Spleen (tissue), 11 donors: ENCODE measurements at regions not wholly inside any gene's neighbourhood (a gene's known extent, or its start where the extent isn't known, plus 50 kb on each side); places are given as distances from the start of the nearest gene placed in this dataset.

ENCODE experiments used
- DNase-seq: peaks from one replicate; pipeline ENCODE4 v3.0.0-alpha.2; 2020
- H3K27ac ChIP-seq, 8 donors: fragments of 200-600 bp; sonication (generic) in 7 of 8; 1 replicate in 4 of 8; 2 replicates in 4 of 8; pipeline versions ENCODE4 v1.5.0 to v1.8.0; 2016 to 2021; ENCODE audit warnings: inconsistent platforms in 4 of 8, mild to moderate bottlenecking in 4 of 8, moderate library complexity in 1 of 8
- H3K27me3 ChIP-seq, 7 donors: fragments of 200-600 bp; sonication (generic) in 6 of 7; replicated peaks in 1 of 7; 1 replicate in 4 of 7; 2 replicates in 3 of 7; pipeline versions ENCODE4 v1.5.0 to v1.8.0; 2016 to 2021; ENCODE audit warnings: inconsistent platforms in 3 of 7, mild to moderate bottlenecking in 1 of 7
- H3K36me3 ChIP-seq, 6 donors: fragments of 200-600 bp; sonication (generic) in 5 of 6; 1 replicate in 4 of 6; 2 replicates in 2 of 6; pipeline versions ENCODE4 v1.5.0 to v1.8.0; 2016 to 2021; ENCODE audit warnings: inconsistent platforms in 2 of 6
- H3K4me1 ChIP-seq, 6 donors: fragments of 200-600 bp; sonication (generic) in 5 of 6; 1 replicate in 3 of 6; 2 replicates in 3 of 6; pipeline versions ENCODE4 v1.5.0 to v1.8.0; 2016 to 2021; ENCODE audit warnings: inconsistent platforms in 3 of 6
- H3K4me3 ChIP-seq, 8 donors: fragments of 200-600 bp; sonication (generic) in 7 of 8; 1 replicate in 4 of 8; 2 replicates in 4 of 8; pipeline versions ENCODE4 v1.5.0 to v1.8.0; 2016 to 2021; ENCODE audit warnings: inconsistent platforms in 4 of 8, mild to moderate bottlenecking in 4 of 8, moderate library complexity in 2 of 8
- H3K9me3 ChIP-seq, 8 donors: fragments of 200-600 bp; sonication (generic) in 7 of 8; 1 replicate in 4 of 8; 2 replicates in 4 of 8; pipeline versions ENCODE4 v1.5.0 to v1.8.0; 2016 to 2021; ENCODE audit warnings: inconsistent platforms in 4 of 8
- CTCF ChIP-seq, 11 experiments: fragments of 200-600 bp in 7 of 11; fragments of 450-650 bp in 4 of 11; sonication (generic) in 4 of 11; IDR thresholded peaks in 8 of 11; conservative IDR thresholded peaks in 3 of 11; 1 replicate in 7 of 11; 2 replicates in 4 of 11; pipeline versions ENCODE4 v1.4.0 to v1.8.0; 2016 to 2021; ENCODE audit warnings: antibody characterized with exemption in 11 of 11, inconsistent platforms in 4 of 11, mild to moderate bottlenecking in 1 of 11
- POLR2A ChIP-seq, 3 donors: fragments of 450-650 bp; IDR thresholded peaks; one replicate each; pipeline ENCODE4 v1.5.1; 2017; ENCODE audit warnings: antibody characterized with exemption in 3 of 3, mild to moderate bottlenecking in 1 of 3
- POLR2AphosphoS5 ChIP-seq, 3 donors: sonication (generic); formaldehyde crosslinking; IDR thresholded peaks; one replicate each; pipeline ENCODE4 v1.5.1; 2017; ENCODE audit warnings: antibody characterized with exemption in 3 of 3
- WGBS, 5 donors: extraction: QIAGEN DNeasy Blood & Tissue Kit in 3 of 5; methylation state at CpG; one replicate each; pipeline versions ENCODE4 v1.1.5 to v1.1.7; 2013 to 2018; 5-methylcytosine and 5-hydroxymethylcytosine counted together
- intact Hi-C: fragments of 100-400 bp; cut with DNase I; formaldehyde crosslinking; loops from one replicate; pipeline ENCODE4 v1.15.0; 2023; ENCODE audit warnings: low total_unique reads
- donor health status: healthy with polysubstance abuse.
- donor health status: DM: no; HTN: no; CAD: no; lungs with moderate emphysema.
- donor health status: DM: no; HTN: no; CAD: no.
- donor health status: Bipolar disorder and iron deficiency.
- donor health status: healthy.
- donor health status: DM: no; HTN: no; CAD: no.
- donor health status: DM: yes; HTN: yes; CAD: no.

- 47 to 65% (median 56%) methylated on average over 1 of the region's 1 CpG for WGBS, 5 donors
- H3K4me1 ChIP-seq: no peaks in the 10 kb centered on the region
- no peak for DNase-seq
- no peak for TF ChIP-seq POLR2A (IDR thresholded peaks at IDR 0.05)
- TF ChIP-seq CTCF (IDR thresholded peaks at IDR 0.05 in 8 of 11, conservative IDR thresholded peaks at IDR 0.05 in 3 of 11): no peak
- no peak for TF ChIP-seq POLR2AphosphoS5 (IDR thresholded peaks at IDR 0.05)
- H3K9me3 ChIP-seq: no peaks in the 10 kb centered on the region
- no peak overlapping the region for H3K27ac ChIP-seq
- no peak overlapping the region for H3K4me3 ChIP-seq
- intact Hi-C loops: no loop called here
- H3K27me3 ChIP-seq: no peaks in the 10 kb centered on the region
- H3K36me3 ChIP-seq: no peaks in the 10 kb centered on the region
Observed at GRCh38 chr2:185643434-185643833, 95.2 kb upstream of the FSIP2 start.

GRCh38 chr2:185644828-185645227 is 93.8 kb upstream of the FSIP2 start:
- WGBS, 5 donors: 54 to 82% (median 73%) methylated on average over 3 of the region's 3 CpGs

GRCh38 chr2:185645529-185645928 is 93.1 kb upstream of the FSIP2 start:
- Histone ChIP-seq H3K36me3 (no peaks in the 10 kb centered on the region), H3K4me3 (no peak overlapping the region), H3K27me3 (no peaks in the 10 kb centered on the region), H3K27ac (no peak overlapping the region), H3K4me1 (no peaks in the 10 kb centered on the region), H3K9me3 (no peaks in the 10 kb centered on the region)
- DNase-seq: no peak
- 75 to 95% (median 88%) methylated on average over 1 of the region's 1 CpG for WGBS, 5 donors
- TF ChIP-seq POLR2AphosphoS5 (IDR thresholded peaks at IDR 0.05) (no peak), CTCF (IDR thresholded peaks at IDR 0.05 in 8 of 11, conservative IDR thresholded peaks at IDR 0.05 in 3 of 11) (no peak), POLR2A (IDR thresholded peaks at IDR 0.05) (no peak)
- intact Hi-C loops: no loop called here

More at GRCh38 chr2:185644828-185645227, 93.8 kb upstream of the FSIP2 start:
- intact Hi-C loops: no loop called here
- Histone ChIP-seq H3K4me3 (no peak overlapping the region), H3K4me1 (no peaks in the 10 kb centered on the region), H3K36me3 (no peaks in the 10 kb centered on the region), H3K27me3 (no peaks in the 10 kb centered on the region), H3K9me3 (no peaks in the 10 kb centered on the region), H3K27ac (no peak overlapping the region)
- no peak for DNase-seq
- TF ChIP-seq POLR2A (IDR thresholded peaks at IDR 0.05) (no peak), POLR2AphosphoS5 (IDR thresholded peaks at IDR 0.05) (no peak), CTCF (IDR thresholded peaks at IDR 0.05 in 8 of 11, conservative IDR thresholded peaks at IDR 0.05 in 3 of 11) (no peak)

- WGBS, 5 donors: 78 to 94% (median 83%) methylated on average over 2 of the region's 2 CpGs
- no peaks in the 10 kb centered on the region for H3K4me1 ChIP-seq
- H3K27me3 ChIP-seq: no peaks in the 10 kb centered on the region
- intact Hi-C loops: no loop called here
- no peak overlapping the region for H3K4me3 ChIP-seq
- H3K27ac ChIP-seq: no peak overlapping the region
- peaks cover 0 to 5% (median 0%) of the 10 kb centered on the region in 8 donors for H3K9me3 ChIP-seq
- TF ChIP-seq POLR2AphosphoS5 (IDR thresholded peaks at IDR 0.05): no peak
- no peak for TF ChIP-seq CTCF (IDR thresholded peaks at IDR 0.05 in 8 of 11, conservative IDR thresholded peaks at IDR 0.05 in 3 of 11)
- no peak for TF ChIP-seq POLR2A (IDR thresholded peaks at IDR 0.05)
- no peaks in the 10 kb centered on the region for H3K36me3 ChIP-seq
- DNase-seq: no peak
Observed at GRCh38 chr2:185658750-185659149, 79.9 kb upstream of the FSIP2 start.
